KMS-11 (cell line): ENCODE measurements at regions not wholly inside any gene's neighbourhood (a gene's known extent, or its start where the extent isn't known, plus 50 kb on each side); places are given as distances from the start of the nearest gene placed in this dataset.

ENCODE experiments used
- H2AFZ ChIP-seq: fragments of 200-600 bp; sonication (generic); 2 replicates; pipeline ENCODE4 v1.6.1; 2016; ENCODE audit warnings: antibody characterized with exemption, mixed run types, low read depth
- H3K27ac ChIP-seq: fragments of 200-600 bp; sonication (generic); 2 replicates; pipeline ENCODE4 v1.6.1; 2016; ENCODE audit warnings: mild to moderate bottlenecking, mixed run types
- H3K27me3 ChIP-seq: fragments of 200-600 bp; sonication (generic); 2 replicates; pipeline ENCODE4 v1.6.1; 2017; ENCODE audit warnings: mild to moderate bottlenecking, low read depth, mixed run types, moderate library complexity; ENCODE audit not compliant: insufficient read depth
- H3K36me3 ChIP-seq: fragments of 200-600 bp; sonication (generic); 2 replicates; pipeline ENCODE4 v1.6.1; 2017; ENCODE audit warnings: mild to moderate bottlenecking, mixed run types; ENCODE audit not compliant: insufficient read depth
- H3K4me1 ChIP-seq: fragments of 200-600 bp; sonication (generic); 2 replicates; pipeline ENCODE4 v1.6.1; 2016; ENCODE audit warnings: mild to moderate bottlenecking, low read depth, mixed run types; ENCODE audit not compliant: poor library complexity, severe bottlenecking
- H3K4me2 ChIP-seq: fragments of 200-600 bp; sonication (generic); 2 replicates; pipeline ENCODE4 v1.7.0; 2016; ENCODE audit warnings: mild to moderate bottlenecking, mixed run types
- H3K4me3 ChIP-seq: fragments of 200-600 bp; sonication (generic); IDR thresholded peaks from 2 replicates; pipeline ENCODE4 v1.6.1; 2017; ENCODE audit warnings: low read depth, low read length, mixed read lengths; ENCODE audit not compliant: insufficient read depth
- H3K79me2 ChIP-seq: fragments of 200-600 bp; sonication (generic); 2 replicates; pipeline ENCODE4 v1.6.1; 2016; ENCODE audit warnings: low read depth, mixed run types; ENCODE audit not compliant: insufficient read depth
- H3K9ac ChIP-seq: fragments of 200-600 bp; sonication (generic); 2 replicates; pipeline ENCODE4 v1.6.1; 2016; ENCODE audit warnings: mild to moderate bottlenecking, mixed run types
- H4K20me1 ChIP-seq: fragments of 200-600 bp; sonication (generic); 2 replicates; pipeline ENCODE4 v1.6.1; 2016; ENCODE audit warnings: mild to moderate bottlenecking, mixed run types; ENCODE audit not compliant: insufficient read depth
- TF ChIP-seq, protein P1 (sequence below): fragments of 200-600 bp; sonication (generic); conservative IDR thresholded peaks from 2 replicates; pipeline ENCODE4 v1.6.1; 2017; ENCODE audit warnings: low read depth, mild to moderate bottlenecking, antibody characterized with exemption, low read length, moderate library complexity, mixed read lengths

DNA sequence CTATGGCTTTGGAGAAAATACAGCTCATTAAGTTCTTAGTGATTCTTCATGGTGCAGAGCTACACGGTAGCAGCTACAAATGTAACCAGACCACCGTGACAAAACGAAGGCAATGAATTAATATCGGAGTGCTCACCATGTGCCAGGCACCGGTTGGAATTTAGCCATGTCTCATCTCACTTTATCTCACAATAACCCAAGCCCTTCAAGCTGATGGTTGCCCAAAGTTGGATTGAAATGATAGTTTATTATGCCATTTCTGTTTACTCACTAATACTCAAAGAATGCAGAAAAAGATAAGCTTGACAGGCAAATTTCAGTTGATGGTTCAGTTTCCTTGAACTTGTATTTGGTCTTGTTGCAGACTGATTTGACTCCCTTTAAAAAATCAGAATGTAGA, 312.6 kb downstream of the SKIDA1 start:
- TF ChIP-seq, protein P1, sequence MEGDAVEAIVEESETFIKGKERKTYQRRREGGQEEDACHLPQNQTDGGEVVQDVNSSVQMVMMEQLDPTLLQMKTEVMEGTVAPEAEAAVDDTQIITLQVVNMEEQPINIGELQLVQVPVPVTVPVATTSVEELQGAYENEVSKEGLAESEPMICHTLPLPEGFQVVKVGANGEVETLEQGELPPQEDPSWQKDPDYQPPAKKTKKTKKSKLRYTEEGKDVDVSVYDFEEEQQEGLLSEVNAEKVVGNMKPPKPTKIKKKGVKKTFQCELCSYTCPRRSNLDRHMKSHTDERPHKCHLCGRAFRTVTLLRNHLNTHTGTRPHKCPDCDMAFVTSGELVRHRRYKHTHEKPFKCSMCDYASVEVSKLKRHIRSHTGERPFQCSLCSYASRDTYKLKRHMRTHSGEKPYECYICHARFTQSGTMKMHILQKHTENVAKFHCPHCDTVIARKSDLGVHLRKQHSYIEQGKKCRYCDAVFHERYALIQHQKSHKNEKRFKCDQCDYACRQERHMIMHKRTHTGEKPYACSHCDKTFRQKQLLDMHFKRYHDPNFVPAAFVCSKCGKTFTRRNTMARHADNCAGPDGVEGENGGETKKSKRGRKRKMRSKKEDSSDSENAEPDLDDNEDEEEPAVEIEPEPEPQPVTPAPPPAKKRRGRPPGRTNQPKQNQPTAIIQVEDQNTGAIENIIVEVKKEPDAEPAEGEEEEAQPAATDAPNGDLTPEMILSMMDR: no peak
- Histone ChIP-seq H4K20me1 (no peaks in the 10 kb centered on the region), H3K79me2 (no peaks in the 10 kb centered on the region), H3K4me3 (no peak overlapping the region), H3K9ac (no peak overlapping the region), H2AFZ (no peak overlapping the region), H3K27ac (no peak overlapping the region), H3K36me3 (no peaks in the 10 kb centered on the region), H3K27me3 (no peaks in the 10 kb centered on the region), H3K4me2 (no peak overlapping the region), H3K4me1 (no peaks in the 10 kb centered on the region)

DNA sequence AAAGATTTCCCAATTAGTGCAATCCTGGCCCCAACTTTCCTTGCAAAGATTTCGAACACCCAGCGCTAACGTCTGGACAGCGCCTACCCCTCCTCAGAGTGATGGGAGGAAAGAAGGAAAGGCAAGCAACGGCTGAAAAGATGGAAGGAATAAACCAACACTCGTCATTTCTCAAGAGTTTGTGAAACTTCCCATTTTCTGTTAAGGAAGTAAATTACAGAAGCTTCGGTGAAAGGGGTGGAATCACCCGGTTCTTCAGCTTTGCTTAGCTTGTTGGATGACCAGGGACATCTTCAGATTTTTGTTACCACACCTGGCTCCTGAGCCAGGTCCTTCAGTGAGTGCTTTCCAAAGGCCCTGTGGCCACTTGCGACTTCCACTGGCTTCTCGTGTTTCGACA, 313.1 kb downstream of the SKIDA1 start:
- Histone ChIP-seq H4K20me1 (no peaks in the 10 kb centered on the region), H3K27me3 (no peaks in the 10 kb centered on the region), H3K4me1 (no peaks in the 10 kb centered on the region), H3K4me2 (no peak overlapping the region), H3K36me3 (no peaks in the 10 kb centered on the region), H2AFZ (no peak overlapping the region), H3K9ac (no peak overlapping the region), H3K4me3 (no peak overlapping the region), H3K79me2 (no peaks in the 10 kb centered on the region), H3K27ac (no peak overlapping the region)
- TF ChIP-seq, protein P1: no peak

DNA sequence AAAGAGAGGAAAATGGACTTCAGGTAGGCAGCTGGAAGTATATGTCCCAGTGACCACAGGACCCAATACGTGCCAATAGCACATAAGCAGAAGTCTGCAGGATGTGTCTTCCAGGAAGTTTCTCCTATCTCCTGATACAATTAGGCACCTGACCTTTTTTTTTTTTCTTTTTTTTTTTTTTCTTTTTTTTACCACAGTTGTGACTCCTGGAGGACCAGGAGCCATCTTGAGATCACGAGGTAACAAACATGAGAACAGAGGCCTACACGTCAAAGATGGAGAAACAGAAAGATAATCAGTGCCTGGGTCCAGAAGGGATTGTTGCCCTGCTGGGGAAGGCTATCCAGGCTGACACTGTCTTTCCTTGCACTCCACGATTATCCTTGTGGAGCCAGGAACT, 312.4 kb upstream of the NEBL start:
- H3K27me3 ChIP-seq: no peaks in the 10 kb centered on the region
- no peaks in the 10 kb centered on the region for H3K79me2 ChIP-seq
- H3K9ac ChIP-seq: no peak overlapping the region
- H3K4me1 ChIP-seq: no peaks in the 10 kb centered on the region
- no peak overlapping the region for H2AFZ ChIP-seq
- no peak overlapping the region for H3K4me3 ChIP-seq
- H4K20me1 ChIP-seq: no peaks in the 10 kb centered on the region
- TF ChIP-seq, protein P1: no peak
- H3K36me3 ChIP-seq: no peaks in the 10 kb centered on the region
- no peak overlapping the region for H3K27ac ChIP-seq
- H3K4me2 ChIP-seq: no peak overlapping the region

DNA sequence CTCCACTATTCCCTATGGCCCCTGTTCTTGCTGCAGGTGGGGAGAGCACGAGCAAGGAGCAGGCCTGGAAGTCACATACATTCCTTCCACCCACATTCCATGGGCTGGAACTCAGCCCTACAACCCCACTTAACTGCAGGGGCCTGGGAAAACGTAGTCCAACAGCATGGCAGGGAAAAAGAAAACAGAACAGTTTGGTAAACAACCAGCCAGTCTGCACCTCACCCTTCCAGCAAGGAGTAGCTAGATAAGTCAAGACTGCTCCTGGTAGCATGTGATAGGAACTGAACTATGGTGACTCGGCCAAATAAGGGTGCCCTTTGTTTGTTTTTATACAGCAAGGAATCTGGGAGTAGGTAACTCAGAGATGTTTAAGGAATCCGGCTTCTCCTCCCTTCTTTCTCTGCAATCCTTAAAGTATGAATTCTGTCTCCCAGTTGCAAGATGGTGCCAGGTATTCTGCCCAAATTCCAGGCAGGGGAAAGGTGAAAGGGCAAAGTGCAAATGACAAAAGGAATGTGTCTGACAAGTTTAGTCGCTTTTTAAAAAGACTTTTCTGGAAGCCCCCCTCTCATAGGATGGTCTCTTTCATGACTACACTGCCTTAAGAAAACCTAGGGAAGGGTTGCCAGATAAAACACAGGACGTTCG, 311.7 kb upstream of the NEBL start:
- H3K79me2 ChIP-seq: no peaks in the 10 kb centered on the region
- H3K27me3 ChIP-seq: no peaks in the 10 kb centered on the region
- no peak overlapping the region for H3K9ac ChIP-seq
- no peaks in the 10 kb centered on the region for H4K20me1 ChIP-seq
- no peaks in the 10 kb centered on the region for H3K36me3 ChIP-seq
- TF ChIP-seq, protein P1: no peak
- no peak overlapping the region for H2AFZ ChIP-seq
- no peak overlapping the region for H3K4me3 ChIP-seq
- H3K4me2 ChIP-seq: no peak overlapping the region
- H3K27ac ChIP-seq: no peak overlapping the region
- H3K4me1 ChIP-seq: no peaks in the 10 kb centered on the region
